Fibroblast of pulmonary artery (primary cell): ENCODE measurements at regions not wholly inside any gene's neighbourhood (a gene's known extent, or its start where the extent isn't known, plus 50 kb on each side); places are given as distances from the start of the nearest gene placed in this dataset.
"Not testable (repeated sequence)": the region's sequence is repeated elsewhere in the genome, so short reads cannot be mapped to it uniquely, and the experiment has no call there.

ENCODE experiments used
- DNase-seq: peaks from one replicate; pipeline ENCODE4 v3.0.0-alpha.2; 2010; ENCODE audit warnings: low read depth
- H3K4me3 ChIP-seq: replicated peaks from 2 replicates; pipeline ENCODE4 v1.5.1; 2011; ENCODE audit warnings: low read depth, mild to moderate bottlenecking, control low read depth, low read length, moderate library complexity
- TF ChIP-seq, protein P1 (sequence below): IDR thresholded peaks from 2 replicates; pipeline ENCODE4 v1.5.1; 2011; ENCODE audit warnings: mild to moderate bottlenecking, control low read depth, low read length, inconsistent platforms; ENCODE audit errors: missing control alignments

- H3K4me3 ChIP-seq, DNase-seq: not testable (repeated sequence)
These were observed 70.8 kb downstream of the TBC1D26 start for GRCh38 chr17:15802917-15803316.

DNA sequence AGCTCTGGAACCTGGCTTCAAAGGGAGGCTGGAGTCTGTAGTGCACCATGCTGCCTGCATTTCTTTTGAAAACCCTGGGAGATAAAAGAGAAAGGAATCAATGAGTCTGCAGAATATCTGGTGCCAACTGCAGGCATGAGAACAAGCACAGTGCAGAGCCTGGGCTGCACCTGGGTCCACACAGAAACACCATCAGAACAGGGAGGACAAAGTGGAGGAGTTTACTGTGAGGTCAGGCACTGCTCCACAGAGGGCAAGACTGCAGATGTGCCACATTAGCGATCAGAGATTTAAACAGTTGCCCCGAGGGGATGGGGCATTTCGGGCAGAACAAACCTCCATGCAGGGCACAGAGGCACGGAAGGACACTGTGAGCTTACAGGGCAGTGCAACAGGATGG lies 74.7 kb downstream of the TBC1D26 start:
- DNase-seq, H3K4me3 ChIP-seq: not testable (repeated sequence)

GRCh38 chr17:15813388-15813787 lies 81.3 kb downstream of the TBC1D26 start:
- H3K4me3 ChIP-seq, DNase-seq: not testable (repeated sequence)

- not testable (repeated sequence) for H3K4me3 ChIP-seq, DNase-seq
These were observed 81.9 kb downstream of the TBC1D26 start for GRCh38 chr17:15814003-15814402.

- not testable (repeated sequence) for H3K4me3 ChIP-seq, DNase-seq
These were observed 85.8 kb downstream of the TBC1D26 start for GRCh38 chr17:15817861-15818260.

GRCh38 chr17:15822280-15822679 lies 90.2 kb downstream of the TBC1D26 start:
- DNase-seq, H3K4me3 ChIP-seq: not testable (repeated sequence)

DNA sequence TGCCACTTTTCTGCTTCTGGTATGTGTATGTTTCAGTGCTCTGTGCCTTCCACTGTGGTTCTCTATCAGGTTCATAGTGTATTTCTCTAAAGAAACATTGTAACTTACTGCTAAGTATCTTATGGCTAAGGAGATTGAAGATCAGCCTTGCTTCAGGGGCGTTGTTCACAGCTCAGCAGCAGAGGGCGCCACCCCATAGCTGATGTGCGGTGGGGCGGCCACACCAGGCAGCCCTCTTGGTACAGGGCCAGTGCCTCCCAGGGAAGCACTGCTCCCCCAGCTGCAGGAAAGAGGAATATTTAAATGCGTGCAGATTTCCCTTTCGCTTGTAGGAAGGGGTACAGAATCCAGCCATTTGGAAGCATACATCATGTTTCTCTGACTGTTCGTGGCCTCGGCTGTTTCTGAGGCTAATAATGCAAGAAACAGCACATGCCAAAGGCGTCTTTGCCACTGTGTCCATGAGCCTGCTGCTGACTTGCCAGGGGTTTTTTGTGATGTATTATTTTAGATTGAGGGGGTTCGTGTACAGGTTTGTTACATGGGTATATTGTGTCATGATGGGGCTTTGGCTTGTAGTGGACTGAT lies 96.7 kb downstream of the TBC1D26 start:
- TF ChIP-seq, protein P1, sequence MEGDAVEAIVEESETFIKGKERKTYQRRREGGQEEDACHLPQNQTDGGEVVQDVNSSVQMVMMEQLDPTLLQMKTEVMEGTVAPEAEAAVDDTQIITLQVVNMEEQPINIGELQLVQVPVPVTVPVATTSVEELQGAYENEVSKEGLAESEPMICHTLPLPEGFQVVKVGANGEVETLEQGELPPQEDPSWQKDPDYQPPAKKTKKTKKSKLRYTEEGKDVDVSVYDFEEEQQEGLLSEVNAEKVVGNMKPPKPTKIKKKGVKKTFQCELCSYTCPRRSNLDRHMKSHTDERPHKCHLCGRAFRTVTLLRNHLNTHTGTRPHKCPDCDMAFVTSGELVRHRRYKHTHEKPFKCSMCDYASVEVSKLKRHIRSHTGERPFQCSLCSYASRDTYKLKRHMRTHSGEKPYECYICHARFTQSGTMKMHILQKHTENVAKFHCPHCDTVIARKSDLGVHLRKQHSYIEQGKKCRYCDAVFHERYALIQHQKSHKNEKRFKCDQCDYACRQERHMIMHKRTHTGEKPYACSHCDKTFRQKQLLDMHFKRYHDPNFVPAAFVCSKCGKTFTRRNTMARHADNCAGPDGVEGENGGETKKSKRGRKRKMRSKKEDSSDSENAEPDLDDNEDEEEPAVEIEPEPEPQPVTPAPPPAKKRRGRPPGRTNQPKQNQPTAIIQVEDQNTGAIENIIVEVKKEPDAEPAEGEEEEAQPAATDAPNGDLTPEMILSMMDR: peak; percentile 68
- peak; percentile 80 for DNase-seq
- not testable (repeated sequence) for H3K4me3 ChIP-seq

GRCh38 chr17:15830221-15830620 lies 98.1 kb downstream of the TBC1D26 start:
- DNase-seq, H3K4me3 ChIP-seq: not testable (repeated sequence)

DNA sequence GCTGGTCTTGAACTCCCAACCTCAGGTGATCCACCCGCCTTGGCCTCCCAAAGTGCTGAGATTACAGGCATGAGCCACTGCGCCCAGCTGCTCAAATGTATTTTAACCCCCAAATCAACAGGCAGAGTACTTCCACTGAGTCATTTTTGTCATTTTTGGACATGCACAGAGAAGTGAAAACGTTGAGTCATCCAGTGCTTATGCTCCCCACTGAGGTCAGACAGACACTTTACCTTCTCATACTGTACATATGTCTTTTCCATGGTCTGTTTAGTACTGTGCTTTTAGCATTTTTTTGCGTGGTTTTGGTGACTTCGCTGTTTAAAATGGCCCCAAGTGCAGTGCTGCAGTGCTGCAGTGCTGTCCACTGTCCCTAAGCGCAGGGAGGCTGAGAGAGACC lies 99.1 kb downstream of the TBC1D26 start:
- not testable (repeated sequence) for H3K4me3 ChIP-seq
- DNase-seq: peak; percentile 41

DNA sequence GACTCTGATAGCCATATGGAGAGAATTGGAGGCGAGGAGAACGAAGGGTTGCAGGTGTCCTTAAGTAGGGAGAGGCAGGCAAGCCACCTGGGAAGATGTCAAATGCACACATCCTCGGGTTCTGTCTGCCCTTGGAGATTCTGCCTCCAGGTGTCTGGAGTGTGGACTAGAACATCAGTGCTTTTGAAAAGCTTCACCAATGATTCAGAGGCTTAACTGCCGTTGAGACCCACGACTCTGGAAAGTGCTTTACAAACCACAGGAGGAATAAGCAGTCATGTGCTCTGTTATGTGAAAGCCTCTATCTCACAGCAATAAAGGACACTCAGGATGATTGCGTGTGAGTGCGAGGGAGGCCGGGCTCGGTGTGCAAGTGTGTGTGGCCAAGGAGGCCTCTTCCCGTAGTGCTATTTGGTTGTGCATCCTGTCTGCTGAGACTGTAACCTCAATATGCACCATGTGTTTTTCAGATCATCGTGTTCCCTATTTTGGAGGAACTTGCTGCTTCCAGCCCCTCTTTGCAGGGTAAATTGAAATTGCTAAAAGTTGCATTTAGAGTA lies 100.9 kb downstream of the TBC1D26 start:
- H3K4me3 ChIP-seq, DNase-seq: not testable (repeated sequence)

GRCh38 chr17:15833890-15834289 lies 101.8 kb downstream of the TBC1D26 start:
- not testable (repeated sequence) for H3K4me3 ChIP-seq, DNase-seq

- H3K4me3 ChIP-seq, DNase-seq: not testable (repeated sequence)
These were observed 103.4 kb downstream of the TBC1D26 start for GRCh38 chr17:15835481-15835880.

- H3K4me3 ChIP-seq, DNase-seq: not testable (repeated sequence)
These were observed 104.3 kb downstream of the TBC1D26 start for GRCh38 chr17:15836249-15836982.

DNA sequence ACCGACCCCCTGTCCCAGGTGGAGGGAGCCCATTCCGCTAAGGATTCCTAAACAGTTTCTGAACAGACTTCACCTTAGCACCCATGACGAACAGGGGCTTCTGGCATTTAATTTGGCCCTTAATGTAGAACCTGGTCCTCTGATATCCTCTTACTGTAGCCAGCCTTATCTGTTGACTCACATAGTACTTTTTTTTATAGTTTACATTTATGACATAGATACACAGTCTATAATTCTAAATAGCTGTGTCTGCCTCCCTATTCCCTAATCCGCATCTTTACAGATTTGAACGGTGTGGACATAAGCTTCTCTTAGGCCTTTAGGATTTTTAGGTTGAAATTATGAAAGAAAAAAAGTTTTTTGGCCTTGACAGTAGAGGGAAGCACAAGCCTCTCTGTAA lies 104.9 kb downstream of the TBC1D26 start:
- not testable (repeated sequence) for DNase-seq, H3K4me3 ChIP-seq

- H3K4me3 ChIP-seq: not testable (repeated sequence)
- peak; percentile 60 for DNase-seq
These were observed 97.3 kb upstream of the ADORA2B start for GRCh38 chr17:15847447-15848229.
